ENCODE measurements at regions not wholly inside any gene's neighbourhood (a gene's known extent, or its start where the extent isn't known, plus 50 kb on each side); places are given as distances from the start of the nearest gene placed in this dataset.

- WGBS (ENCODE audit: extremely low coverage, insufficient read length, low lambda C conversion rate): no CpG with 5 or more reads among the region's 8 CpGs
- no peak overlapping the region for H2BK5ac ChIP-seq (ENCODE audit: insufficient read length, low read length)
- no peak overlapping the region for H2BK120ac ChIP-seq (ENCODE audit: low read depth, low read length, poor library complexity, severe bottlenecking)
- H3K36me3 Mint-ChIP-seq (ENCODE audit: insufficient read depth in 1 of 3, low read depth in 3 of 3): no peaks in the 10 kb centered on the region
- no peak overlapping the region for H3K4me2 ChIP-seq (ENCODE audit: insufficient read depth, insufficient read length, low read length)
- H3K23me2 ChIP-seq (ENCODE audit: insufficient read length, low read depth, low read length, poor library complexity, severe bottlenecking): no peaks in the 10 kb centered on the region
- H4K20me1 ChIP-seq (ENCODE audit: control insufficient read depth, insufficient read depth, insufficient read length): no peaks in the 10 kb centered on the region
- H3K27ac ChIP-seq (ENCODE audit: insufficient read length, low read depth, low read length): no peak overlapping the region
- no peak overlapping the region for H3T11ph ChIP-seq (ENCODE audit: low read length)
- no peak overlapping the region for H3K56ac ChIP-seq (ENCODE audit: insufficient read length, low read depth, low read length)
- H2BK15ac ChIP-seq (ENCODE audit: low read depth, low read length): no peak overlapping the region
- no peak overlapping the region for H3K18ac ChIP-seq (ENCODE audit: insufficient read length, low read depth, low read length)
- H4K5ac ChIP-seq (ENCODE audit: insufficient read length, low read depth, low read length): no peak overlapping the region
- TF ChIP-seq CTCF (conservative IDR thresholded peaks at IDR 0.05): no peak
- H3K9me3 Mint-ChIP-seq: peaks cover 0 to 6% of the 10 kb centered on the region in 2 experiments; a peak in 2 of 5 replicates
- no peak overlapping the region for H3K14ac ChIP-seq (ENCODE audit: insufficient read depth, low read length)
- no peak overlapping the region for H3K9ac ChIP-seq (ENCODE audit: extremely low read depth, insufficient read length, low read length)
- no peaks in the 10 kb centered on the region for H3K79me1 ChIP-seq (ENCODE audit: insufficient read depth, low read depth, low read length, poor library complexity, severe bottlenecking)
- H2AFZ ChIP-seq (ENCODE audit: low read length): no peak overlapping the region
- no peak overlapping the region for H3K4me3 Mint-ChIP-seq
- H3K27me3 Mint-ChIP-seq (ENCODE audit: low read depth): peaks cover 2% of the 10 kb centered on the region; the same call in 1 of the 2 replicates
- no peak overlapping the region for H2BK12ac ChIP-seq (ENCODE audit: insufficient read length, low read depth, low read length)
- H4K91ac ChIP-seq (ENCODE audit: insufficient read length, low read depth, low read length): no peak overlapping the region
- no peak for DNase-seq
- no peaks in the 10 kb centered on the region for H3K79me2 ChIP-seq (ENCODE audit: insufficient read depth, low read length)
- no peak overlapping the region for H2BK20ac ChIP-seq (ENCODE audit: low read depth, low read length, poor library complexity, severe bottlenecking)
- H3K27me3 ChIP-seq (ENCODE audit: insufficient read depth, low read length): no peaks in the 10 kb centered on the region
- no peak overlapping the region for H3K27ac Mint-ChIP-seq
- H3K4me1 Mint-ChIP-seq: peaks cover 3 to 6% of the 10 kb centered on the region in 2 experiments; a peak in 1 of 4 replicates
- H3K4me1 ChIP-seq (ENCODE audit: insufficient read depth, low read length): no peaks in the 10 kb centered on the region; the same call in 1 of the 2 replicates
- H3K23ac ChIP-seq (ENCODE audit: insufficient read length, low read depth, low read length): no peak overlapping the region
- H3K9me3 ChIP-seq (ENCODE audit: control insufficient read depth, low read depth, low read length): no peaks in the 10 kb centered on the region
- H2AK5ac ChIP-seq (ENCODE audit: insufficient read length, low read length): no peak overlapping the region
- H4K8ac ChIP-seq (replicated peaks; ENCODE audit: insufficient read length, low read depth, low read length): no peak overlapping the region
- no peak overlapping the region for H3K4ac ChIP-seq (ENCODE audit: low read depth, low read length)
These were observed 90.9 kb downstream of the GATA6 start for GRCh38 chr18:22260208-22260820.
